Transverse colon (tissue), 4 donors: ENCODE measurements at regions not wholly inside any gene's neighbourhood (a gene's known extent, or its start where the extent isn't known, plus 50 kb on each side); places are given as distances from the start of the nearest gene placed in this dataset.

Experiments
- DNase-seq: peaks from one replicate; pipeline ENCODE4 v3.0.0-alpha.2; 2019
- H3K27ac ChIP-seq, 4 donors: fragments of 200-600 bp; sonication (generic); 2 replicates each; pipeline ENCODE4 v1.5.1; 2016 to 2018; ENCODE audit warnings: inconsistent platforms in 4 of 4
- H3K27me3 ChIP-seq: fragments of 200-600 bp; sonication (generic); 2 replicates; pipeline ENCODE4 v1.5.1; 2017; ENCODE audit warnings: inconsistent platforms
- H3K36me3 ChIP-seq, 4 donors: fragments of 200-600 bp; sonication (generic); 2 replicates each; pipeline ENCODE4 v1.5.1; 2017 to 2019; ENCODE audit warnings: inconsistent platforms in 4 of 4
- H3K4me1 ChIP-seq, 4 donors: fragments of 200-600 bp; sonication (generic); 2 replicates each; pipeline ENCODE4 v1.5.1; 2017 to 2020; ENCODE audit warnings: inconsistent platforms in 4 of 4
- H3K4me3 ChIP-seq, 4 donors: fragments of 200-600 bp; sonication (generic); 1 replicate in 1 of 4; 2 replicates in 3 of 4; pipeline versions ENCODE4 v1.5.1 to v1.6.1; 2017 to 2019; ENCODE audit warnings: inconsistent platforms in 4 of 4
- H3K9me3 ChIP-seq, 2 donors: fragments of 200-600 bp; sonication (generic); 2 replicates each; pipeline ENCODE4 v1.5.1; 2017 to 2019; ENCODE audit warnings: inconsistent platforms in 2 of 2
- EP300 ChIP-seq: sonication (generic); formaldehyde crosslinking; IDR thresholded peaks from one replicate; pipeline ENCODE4 v1.6.1; 2017; ENCODE audit warnings: antibody characterized with exemption, low read depth
- POLR2A ChIP-seq: fragments of 450-650 bp; IDR thresholded peaks from one replicate; pipeline ENCODE4 v1.6.1; 2016; ENCODE audit warnings: antibody characterized with exemption, mild to moderate bottlenecking, moderate library complexity
- POLR2AphosphoS5 ChIP-seq, 3 donors: sonication (generic); formaldehyde crosslinking; IDR thresholded peaks; one replicate each; pipeline ENCODE4 v1.6.1; 2016; ENCODE audit warnings: antibody characterized with exemption in 3 of 3
- WGBS, 2 donors: methylation state at CpG; one replicate each; pipeline ENCODE4 v1.1.5; 2018; ENCODE audit warnings: low coverage in 1 of 2; 5-methylcytosine and 5-hydroxymethylcytosine counted together
- in situ Hi-C, 4 donors: fragments of 200-750 bp; cut with MboI; loops; one replicate each; pipeline versions ENCODE4 v1.15.0 to v1.15.1; 2017; ENCODE audit warnings: low sequenced_read_pairs in 3 of 4, low pct_ligation_motif_present in 1 of 4, low pct_unique_long_range_greater_than_20kb in 1 of 4
- intact Hi-C: fragments of 100-400 bp; cut with DNase I; formaldehyde crosslinking; loops from one replicate; pipeline ENCODE4 v1.15.1; 2023; ENCODE audit warnings: low total_unique reads
- TF ChIP-seq, protein P1 (sequence below), 5 experiments: fragments of 200-600 bp in 3 of 5; fragments of 450-650 bp in 2 of 5; sonication (generic) in 3 of 5; IDR thresholded peaks; 1 replicate in 2 of 5; 2 replicates in 3 of 5; pipeline ENCODE4 v1.5.1; 2016 to 2017; ENCODE audit warnings: antibody characterized with exemption in 5 of 5, inconsistent platforms in 3 of 5, mild to moderate bottlenecking in 2 of 5, moderate library complexity in 1 of 5

GRCh38 chr3:14590569-14590968, 50.4 kb upstream of the GRIP2 start:
- intact Hi-C loops = no loop called here
- Histone ChIP-seq H3K9me3 (no peaks in the 10 kb centered on the region), H3K4me1 (no peaks in the 10 kb centered on the region), H3K4me3 (no peak overlapping the region), H3K27ac (no peak overlapping the region), H3K36me3 (no peaks in the 10 kb centered on the region), H3K27me3 (no peaks in the 10 kb centered on the region)
- in situ Hi-C loops = no loop called here
- no peak for TF ChIP-seq POLR2A
- no peak for TF ChIP-seq EP300
- TF ChIP-seq, protein P1, sequence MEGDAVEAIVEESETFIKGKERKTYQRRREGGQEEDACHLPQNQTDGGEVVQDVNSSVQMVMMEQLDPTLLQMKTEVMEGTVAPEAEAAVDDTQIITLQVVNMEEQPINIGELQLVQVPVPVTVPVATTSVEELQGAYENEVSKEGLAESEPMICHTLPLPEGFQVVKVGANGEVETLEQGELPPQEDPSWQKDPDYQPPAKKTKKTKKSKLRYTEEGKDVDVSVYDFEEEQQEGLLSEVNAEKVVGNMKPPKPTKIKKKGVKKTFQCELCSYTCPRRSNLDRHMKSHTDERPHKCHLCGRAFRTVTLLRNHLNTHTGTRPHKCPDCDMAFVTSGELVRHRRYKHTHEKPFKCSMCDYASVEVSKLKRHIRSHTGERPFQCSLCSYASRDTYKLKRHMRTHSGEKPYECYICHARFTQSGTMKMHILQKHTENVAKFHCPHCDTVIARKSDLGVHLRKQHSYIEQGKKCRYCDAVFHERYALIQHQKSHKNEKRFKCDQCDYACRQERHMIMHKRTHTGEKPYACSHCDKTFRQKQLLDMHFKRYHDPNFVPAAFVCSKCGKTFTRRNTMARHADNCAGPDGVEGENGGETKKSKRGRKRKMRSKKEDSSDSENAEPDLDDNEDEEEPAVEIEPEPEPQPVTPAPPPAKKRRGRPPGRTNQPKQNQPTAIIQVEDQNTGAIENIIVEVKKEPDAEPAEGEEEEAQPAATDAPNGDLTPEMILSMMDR (IDR thresholded peaks at IDR 0.05) = no peak
- no peak for TF ChIP-seq POLR2AphosphoS5 (IDR thresholded peaks at IDR 0.05)
- WGBS, 2 donors = 61% methylated on average over 6 of the region's 6 CpGs; no CpG with 5 or more reads in 1 of the 2 donors
- no peak for DNase-seq

- no peaks in the 10 kb centered on the region for H3K4me1 ChIP-seq
- 60 to 85% methylated on average over 1 to 9 of the region's 9 CpGs for WGBS, 2 donors
- in situ Hi-C loops = no loop called here
- H3K36me3 ChIP-seq = no peaks in the 10 kb centered on the region
- H3K27ac ChIP-seq = no peak overlapping the region
- no peak for TF ChIP-seq EP300
- TF ChIP-seq POLR2A = no peak
- no peak for TF ChIP-seq POLR2AphosphoS5 (IDR thresholded peaks at IDR 0.05)
- TF ChIP-seq, protein P1 (IDR thresholded peaks at IDR 0.05) = no peak
- DNase-seq = no peak
- H3K4me3 ChIP-seq = no peak overlapping the region
- H3K27me3 ChIP-seq = peaks cover 5% of the 10 kb centered on the region
- intact Hi-C loops = no loop called here
- H3K9me3 ChIP-seq = no peaks in the 10 kb centered on the region
These were observed 52.2 kb upstream of the GRIP2 start for GRCh38 chr3:14592390-14592789.

GRCh38 chr3:14592836-14593235, 52.7 kb upstream of the GRIP2 start:
- no peak overlapping the region for H3K27ac ChIP-seq
- no peak for DNase-seq
- no peaks in the 10 kb centered on the region for H3K36me3 ChIP-seq
- peaks cover 9% of the 10 kb centered on the region for H3K27me3 ChIP-seq
- H3K9me3 ChIP-seq = no peaks in the 10 kb centered on the region
- in situ Hi-C loops (no loop called here), intact Hi-C loops (no loop called here)
- 84% methylated on average over 5 of the region's 5 CpGs; no CpG with 5 or more reads in 1 of the 2 donors for WGBS, 2 donors
- H3K4me1 ChIP-seq = no peaks in the 10 kb centered on the region
- TF ChIP-seq, protein P1 (IDR thresholded peaks at IDR 0.05) = no peak
- TF ChIP-seq POLR2AphosphoS5 (IDR thresholded peaks at IDR 0.05) = no peak
- no peak overlapping the region for H3K4me3 ChIP-seq

DNA sequence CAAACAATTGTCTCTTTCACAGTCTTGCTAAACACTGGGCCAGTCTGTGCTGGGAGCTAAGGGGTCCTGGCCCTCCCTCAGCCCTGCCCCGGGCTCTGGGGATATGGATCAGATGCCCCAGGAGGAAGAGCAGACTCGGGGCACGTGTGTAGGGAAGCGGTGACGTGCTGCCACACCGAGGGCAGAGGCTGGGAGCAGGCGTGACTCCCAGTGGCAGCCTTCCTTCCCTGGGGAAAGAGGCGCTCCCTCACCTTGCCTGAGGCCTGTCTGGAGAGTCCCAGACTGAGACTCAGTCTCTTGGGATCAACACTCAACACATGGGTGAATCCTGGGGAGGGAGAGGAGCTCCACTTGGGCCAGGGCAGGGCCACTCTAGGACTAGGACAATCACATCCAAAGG, 54.1 kb upstream of the GRIP2 start:
- DNase-seq = no peak
- Histone ChIP-seq H3K27ac (no peak overlapping the region), H3K9me3 (no peaks in the 10 kb centered on the region), H3K36me3 (no peaks in the 10 kb centered on the region), H3K4me1 (no peaks in the 10 kb centered on the region), H3K4me3 (no peak overlapping the region), H3K27me3 (peaks cover 19% of the 10 kb centered on the region)
- TF ChIP-seq EP300 (no peak), POLR2A (no peak), POLR2AphosphoS5 (IDR thresholded peaks at IDR 0.05) (no peak)
- TF ChIP-seq, protein P1 (IDR thresholded peaks at IDR 0.05) = no peak
- intact Hi-C loops (no loop called here), in situ Hi-C loops (no loop called here)
- 61% methylated on average over 8 of the region's 8 CpGs; no CpG with 5 or more reads in 1 of the 2 donors for WGBS, 2 donors
